HepG2 (cell line): ENCODE measurements at regions not wholly inside any gene's neighbourhood (a gene's known extent, or its start where the extent isn't known, plus 50 kb on each side); places are given as distances from the start of the nearest gene placed in this dataset.

ENCODE experiments used
- ATAC-seq: fragments of 200-7000 bp; cut with Tn5 transposase; 3 replicates; pipeline ENCODE4 v1.9.1; 2020; ENCODE audit warnings: mild to moderate bottlenecking, moderate library complexity
- BruUV-seq: library from RNA; stranded (reverse); fragments of 400-500 nt; replicated peaks from 2 replicates; lab custom pipeline; 2021; lab: Mats Ljungman, UMichigan
- CTCF ChIA-PET: fragments of 300-600 bp; formaldehyde crosslinking; extraction: SDS; loops from one replicate; lab custom pipeline; 2021; ENCODE audit warnings: low total read pairs, inconsistent platforms, low intra/inter-chr PET ratio; lab: Yijun Ruan, JAX
- POLR2A ChIA-PET: fragments of 350-600 bp; sonication (Branson Sonifier 250); formaldehyde crosslinking; loops from one replicate; lab custom pipeline; 2020; ENCODE audit warnings: antibody characterized with exemption, inconsistent platforms; lab: Yijun Ruan, JAX
- DNase-seq: peaks from one replicate; pipeline ENCODE4 v3.0.0-alpha.2; 2015; ENCODE audit warnings: low spot score
- FAIRE-seq: peaks from 3 replicates; lab custom pipeline; 2011; peaks lifted over from hg19 to GRCh38; lab: Jason Lieb, UNC
- H2AFZ ChIP-seq: one replicate; pipeline ENCODE4 v1.6.1; 2011; ENCODE audit warnings: low read length, inconsistent platforms
- H3K27ac ChIP-seq: fragments of 300-600 bp; 3 replicates; pipeline ENCODE4 v1.8.0; 2011; ENCODE audit warnings: mixed run types, mild to moderate bottlenecking, mixed read lengths, low read length, inconsistent platforms; ENCODE audit not compliant: insufficient read depth; ENCODE audit errors: extremely low read length
- H3K27me3 ChIP-seq, 2 experiments: fragments of 200-600 bp in 1 of 2; 2 replicates in 1 of 2; 3 replicates in 1 of 2; pipeline versions ENCODE4 v1.6.0 to v1.8.0; 2011; ENCODE audit warnings: low read length in 2 of 2, mild to moderate bottlenecking in 2 of 2, moderate library complexity in 2 of 2, inconsistent platforms in 1 of 2; ENCODE audit not compliant: insufficient read depth in 2 of 2, control insufficient read depth in 1 of 2
- H3K36me3 ChIP-seq, 2 experiments: fragments of 200-600 bp in 1 of 2; replicated peaks in 1 of 2; 2 replicates in 1 of 2; 3 replicates in 1 of 2; pipeline versions ENCODE4 v1.5.1 to v1.8.0; 2011; ENCODE audit warnings: low read length in 2 of 2, inconsistent platforms in 1 of 2; ENCODE audit not compliant: insufficient read depth in 2 of 2, control insufficient read depth in 1 of 2
- H3K4me1 ChIP-seq: 2 replicates; pipeline ENCODE4 v1.5.1; 2012; ENCODE audit warnings: low read length, inconsistent platforms; ENCODE audit not compliant: insufficient read depth
- H3K4me2 ChIP-seq: 2 replicates; pipeline ENCODE4 v1.6.0; 2011; ENCODE audit warnings: low read depth, low read length, inconsistent platforms
- H3K4me3 ChIP-seq, 3 experiments: fragments of 200-600 bp in 1 of 3; sonication (generic), shearing (Covaris generic) in 1 of 3; replicated peaks in 1 of 3; 2 replicates each; pipeline ENCODE4 v1.5.1; 2011 to 2016; ENCODE audit warnings: low read length in 3 of 3, inconsistent platforms in 2 of 3, low read depth in 2 of 3, mild to moderate bottlenecking in 2 of 3, control low read depth in 1 of 3, mixed read lengths in 1 of 3; ENCODE audit not compliant: insufficient read depth in 1 of 3
- H3K79me2 ChIP-seq: one replicate; pipeline ENCODE4 v1.6.1; 2011; ENCODE audit warnings: low read length, inconsistent platforms; ENCODE audit not compliant: insufficient read depth
- H3K9ac ChIP-seq: 2 replicates; pipeline ENCODE4 v1.6.0; 2011; ENCODE audit warnings: mild to moderate bottlenecking, low read depth, low read length, inconsistent platforms; ENCODE audit not compliant: insufficient read depth
- H3K9me3 ChIP-seq: 2 replicates; pipeline ENCODE4 v1.5.1; 2012; ENCODE audit warnings: mild to moderate bottlenecking, low read length
- H4K20me1 ChIP-seq: 2 replicates; pipeline ENCODE4 v1.6.0; 2011; ENCODE audit warnings: inconsistent platforms, mild to moderate bottlenecking, low read length, moderate library complexity; ENCODE audit not compliant: insufficient read depth
- ATF2 ChIP-seq: sonication (generic); formaldehyde crosslinking; IDR thresholded peaks from 2 replicates; pipeline ENCODE4 v1.4.0; 2020; ENCODE audit warnings: missing genetic modification reagents
- ELF1 ChIP-seq: sonication (generic); formaldehyde crosslinking; IDR thresholded peaks from 2 replicates; pipeline ENCODE4 v1.4.0; 2020; ENCODE audit warnings: missing genetic modification reagents
- HNRNPLL ChIP-seq: fragments of 200-400 bp; formaldehyde crosslinking; IDR thresholded peaks from 2 replicates; pipeline ENCODE4 v1.6.1; 2017; ENCODE audit warnings: mild to moderate bottlenecking, low read depth, low read length; ENCODE audit not compliant: poor library complexity, severe bottlenecking
- JDP2 ChIP-seq: sonication (generic); formaldehyde crosslinking; IDR thresholded peaks from 2 replicates; pipeline ENCODE4 v1.8.1; 2022; ENCODE audit warnings: missing genetic modification reagents, borderline replicate concordance
- NFE2 ChIP-seq: sonication (generic); formaldehyde crosslinking; IDR thresholded peaks from 2 replicates; pipeline ENCODE4 v1.4.0; 2020; ENCODE audit warnings: missing genetic modification reagents
- PAF1 ChIP-seq: IDR thresholded peaks from 2 replicates; pipeline ENCODE4 v1.6.1; 2016; ENCODE audit warnings: missing genetic modification reagents, missing compliant biosample characterization
- PHF20 ChIP-seq: sonication (generic); formaldehyde crosslinking; IDR thresholded peaks from 2 replicates; pipeline ENCODE4 v1.5.0; 2020; ENCODE audit warnings: mild to moderate bottlenecking, missing genetic modification reagents
- PHF5A ChIP-seq: IDR thresholded peaks from one replicate; pipeline ENCODE4 v1.6.1; 2018; ENCODE audit warnings: low read depth, missing genetic modification reagents; ENCODE audit not compliant: unreplicated experiment
- RBAK ChIP-seq: sonication (generic); formaldehyde crosslinking; IDR thresholded peaks from 2 replicates; pipeline ENCODE4 v1.5.1; 2020; ENCODE audit warnings: mild to moderate bottlenecking, missing genetic modification reagents
- SMAD9 ChIP-seq: sonication (generic); formaldehyde crosslinking; IDR thresholded peaks from 2 replicates; pipeline ENCODE4 v1.5.1; 2020; ENCODE audit warnings: mild to moderate bottlenecking, missing genetic modification reagents
- SP2 ChIP-seq: sonication (generic); formaldehyde crosslinking; IDR thresholded peaks from 2 replicates; pipeline ENCODE4 v1.5.1; 2020; ENCODE audit warnings: mild to moderate bottlenecking, missing genetic modification reagents
- THAP7 ChIP-seq: sonication (generic); formaldehyde crosslinking; IDR thresholded peaks from 2 replicates; pipeline ENCODE4 v1.8.1; 2023; ENCODE audit warnings: mild to moderate bottlenecking, missing genetic modification reagents
- TMF1 ChIP-seq: sonication (generic); formaldehyde crosslinking; IDR thresholded peaks from 2 replicates; pipeline ENCODE4 v1.8.1; 2022; ENCODE audit warnings: low read depth, missing genetic modification reagents
- ZFP62 ChIP-seq: sonication (generic); formaldehyde crosslinking; IDR thresholded peaks from 2 replicates; pipeline ENCODE4 v1.4.0; 2020; ENCODE audit warnings: missing genetic modification reagents
- ZNF354B ChIP-seq: sonication (generic); formaldehyde crosslinking; IDR thresholded peaks from 2 replicates; pipeline ENCODE4 v1.8.0; 2022; ENCODE audit warnings: mild to moderate bottlenecking, missing genetic modification reagents
- ZNF460 ChIP-seq: sonication (generic); formaldehyde crosslinking; IDR thresholded peaks from 2 replicates; pipeline ENCODE4 v1.5.1; 2020; ENCODE audit warnings: missing genetic modification reagents, mild to moderate bottlenecking, borderline replicate concordance
- ZNF724P ChIP-seq: sonication (generic); formaldehyde crosslinking; IDR thresholded peaks from 2 replicates; pipeline ENCODE4 v1.8.0; 2022; ENCODE audit warnings: missing genetic modification reagents, borderline replicate concordance
- WGBS: methylation state at CpG from one replicate; pipeline ENCODE4 v1.1.6; 2017; ENCODE audit warnings: low lambda C conversion rate; 5-methylcytosine and 5-hydroxymethylcytosine counted together
- in situ Hi-C: cut with HindIII; loops from 2 replicates; pipeline ENCODE4 v1.10.0; 2017; ENCODE audit warnings: low pct_unique_long_range_greater_than_20kb; ENCODE audit not compliant: extremely low pct_ligation_motif_present
- intact Hi-C: fragments of 100-400 bp; cut with micrococcal nuclease; formaldehyde crosslinking; loops from one replicate; pipeline ENCODE4 v1.10.0; 2022; ENCODE audit not compliant: unreplicated experiment
- TF ChIP-seq, protein P1 (sequence below): sonication (generic); formaldehyde crosslinking; conservative IDR thresholded peaks from 2 replicates; pipeline ENCODE4 v1.4.0; 2020; ENCODE audit warnings: mild to moderate bottlenecking, missing genetic modification reagents, moderate library complexity

- CTCF ChIA-PET: no interaction called here
- Histone ChIP-seq H3K79me2 (no peaks in the 10 kb centered on the region), H3K27me3 (no peaks in the 10 kb centered on the region), H3K4me1 (peaks cover 52% of the 10 kb centered on the region), H3K36me3 (no peaks in the 10 kb centered on the region), H2AFZ (no peak overlapping the region), H3K4me3 (no peak overlapping the region), H3K4me2 (peak overlapping the region; percentile 21), H3K9ac (no peak overlapping the region), H3K9me3 (peaks cover 7% of the 10 kb centered on the region), H4K20me1 (no peaks in the 10 kb centered on the region), H3K27ac (no peak overlapping the region)
- FAIRE-seq: peak; percentile 64
- intact Hi-C loops (no loop called here), in situ Hi-C loops (no loop called here)
- POLR2A ChIA-PET: interaction anchor here (0.7 kb wide), 1 partner anchor 9 kb away, joined by 3 read pairs; no protein-coding TSS in a partner anchor
- no TSS peak for BruUV-seq
- 2% methylated on average over 2 of the region's 2 CpGs for WGBS
- peak; percentile 74 for DNase-seq
- ATAC-seq: peak; percentile 74
- TF ChIP-seq ZNF724P (CRISPR knock-in tag) (no peak), SMAD9 (no peak), PHF5A (CRISPR knock-in tag) (no peak), RBAK (CRISPR knock-in tag) (no peak), HNRNPLL (no peak), ATF2 (no peak), ZNF460 (CRISPR knock-in tag) (no peak), TMF1 (CRISPR knock-in tag) (no peak), ZNF354B (CRISPR knock-in tag) (no peak), ELF1 (CRISPR knock-in tag) (no peak), ZFP62 (CRISPR knock-in tag) (no peak), NFE2 (CRISPR knock-in tag) (no peak), SP2 (no peak), PHF20 (no peak), THAP7 (CRISPR knock-in tag) (no peak), JDP2 (no peak), PAF1 (CRISPR knock-in tag) (no peak)
- TF ChIP-seq, protein P1, sequence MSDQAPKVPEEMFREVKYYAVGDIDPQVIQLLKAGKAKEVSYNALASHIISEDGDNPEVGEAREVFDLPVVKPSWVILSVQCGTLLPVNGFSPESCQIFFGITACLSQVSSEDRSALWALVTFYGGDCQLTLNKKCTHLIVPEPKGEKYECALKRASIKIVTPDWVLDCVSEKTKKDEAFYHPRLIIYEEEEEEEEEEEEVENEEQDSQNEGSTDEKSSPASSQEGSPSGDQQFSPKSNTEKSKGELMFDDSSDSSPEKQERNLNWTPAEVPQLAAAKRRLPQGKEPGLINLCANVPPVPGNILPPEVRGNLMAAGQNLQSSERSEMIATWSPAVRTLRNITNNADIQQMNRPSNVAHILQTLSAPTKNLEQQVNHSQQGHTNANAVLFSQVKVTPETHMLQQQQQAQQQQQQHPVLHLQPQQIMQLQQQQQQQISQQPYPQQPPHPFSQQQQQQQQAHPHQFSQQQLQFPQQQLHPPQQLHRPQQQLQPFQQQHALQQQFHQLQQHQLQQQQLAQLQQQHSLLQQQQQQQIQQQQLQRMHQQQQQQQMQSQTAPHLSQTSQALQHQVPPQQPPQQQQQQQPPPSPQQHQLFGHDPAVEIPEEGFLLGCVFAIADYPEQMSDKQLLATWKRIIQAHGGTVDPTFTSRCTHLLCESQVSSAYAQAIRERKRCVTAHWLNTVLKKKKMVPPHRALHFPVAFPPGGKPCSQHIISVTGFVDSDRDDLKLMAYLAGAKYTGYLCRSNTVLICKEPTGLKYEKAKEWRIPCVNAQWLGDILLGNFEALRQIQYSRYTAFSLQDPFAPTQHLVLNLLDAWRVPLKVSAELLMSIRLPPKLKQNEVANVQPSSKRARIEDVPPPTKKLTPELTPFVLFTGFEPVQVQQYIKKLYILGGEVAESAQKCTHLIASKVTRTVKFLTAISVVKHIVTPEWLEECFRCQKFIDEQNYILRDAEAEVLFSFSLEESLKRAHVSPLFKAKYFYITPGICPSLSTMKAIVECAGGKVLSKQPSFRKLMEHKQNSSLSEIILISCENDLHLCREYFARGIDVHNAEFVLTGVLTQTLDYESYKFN (CRISPR knock-in tag): peak; percentile 37; the same call in 1 of the 2 replicates
Observed at GRCh38 chr5:14977058-14977685, 105.6 kb upstream of the ANKH start.
